AG09319 (cell line): ENCODE measurements at regions not wholly inside any gene's neighbourhood (a gene's known extent, or its start where the extent isn't known, plus 50 kb on each side); places are given as distances from the start of the nearest gene placed in this dataset.

Experiments
- DNase-seq: peaks from one replicate; pipeline ENCODE4 v3.0.0-alpha.2; 2010; ENCODE audit warnings: low read depth; ENCODE audit errors: extremely low read depth
- TF ChIP-seq, protein P1 (sequence below): IDR thresholded peaks from 2 replicates; pipeline ENCODE4 v1.5.1; 2011; ENCODE audit warnings: low read depth, mild to moderate bottlenecking, inconsistent platforms, low read length, moderate library complexity

- no peak for DNase-seq
- TF ChIP-seq, protein P1, sequence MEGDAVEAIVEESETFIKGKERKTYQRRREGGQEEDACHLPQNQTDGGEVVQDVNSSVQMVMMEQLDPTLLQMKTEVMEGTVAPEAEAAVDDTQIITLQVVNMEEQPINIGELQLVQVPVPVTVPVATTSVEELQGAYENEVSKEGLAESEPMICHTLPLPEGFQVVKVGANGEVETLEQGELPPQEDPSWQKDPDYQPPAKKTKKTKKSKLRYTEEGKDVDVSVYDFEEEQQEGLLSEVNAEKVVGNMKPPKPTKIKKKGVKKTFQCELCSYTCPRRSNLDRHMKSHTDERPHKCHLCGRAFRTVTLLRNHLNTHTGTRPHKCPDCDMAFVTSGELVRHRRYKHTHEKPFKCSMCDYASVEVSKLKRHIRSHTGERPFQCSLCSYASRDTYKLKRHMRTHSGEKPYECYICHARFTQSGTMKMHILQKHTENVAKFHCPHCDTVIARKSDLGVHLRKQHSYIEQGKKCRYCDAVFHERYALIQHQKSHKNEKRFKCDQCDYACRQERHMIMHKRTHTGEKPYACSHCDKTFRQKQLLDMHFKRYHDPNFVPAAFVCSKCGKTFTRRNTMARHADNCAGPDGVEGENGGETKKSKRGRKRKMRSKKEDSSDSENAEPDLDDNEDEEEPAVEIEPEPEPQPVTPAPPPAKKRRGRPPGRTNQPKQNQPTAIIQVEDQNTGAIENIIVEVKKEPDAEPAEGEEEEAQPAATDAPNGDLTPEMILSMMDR: no peak
Observed at GRCh38 chr5:89411891-89412290, 528.9 kb upstream of the MEF2C start.

- DNase-seq: no peak
- TF ChIP-seq, protein P1: no peak
Observed at GRCh38 chr5:89407054-89407453, 524.1 kb upstream of the MEF2C start.

- TF ChIP-seq, protein P1: no peak
- DNase-seq: no peak
Observed at GRCh38 chr5:89401659-89402058, 518.7 kb upstream of the MEF2C start.

- TF ChIP-seq, protein P1: no peak
Observed at GRCh38 chr5:89401012-89401411, 518.0 kb upstream of the MEF2C start.

GRCh38 chr5:89399548-89399947 is 516.6 kb upstream of the MEF2C start:
- TF ChIP-seq, protein P1: no peak
- no peak for DNase-seq

More at GRCh38 chr5:89401012-89401411, 518.0 kb upstream of the MEF2C start:
- DNase-seq: no peak

DNA sequence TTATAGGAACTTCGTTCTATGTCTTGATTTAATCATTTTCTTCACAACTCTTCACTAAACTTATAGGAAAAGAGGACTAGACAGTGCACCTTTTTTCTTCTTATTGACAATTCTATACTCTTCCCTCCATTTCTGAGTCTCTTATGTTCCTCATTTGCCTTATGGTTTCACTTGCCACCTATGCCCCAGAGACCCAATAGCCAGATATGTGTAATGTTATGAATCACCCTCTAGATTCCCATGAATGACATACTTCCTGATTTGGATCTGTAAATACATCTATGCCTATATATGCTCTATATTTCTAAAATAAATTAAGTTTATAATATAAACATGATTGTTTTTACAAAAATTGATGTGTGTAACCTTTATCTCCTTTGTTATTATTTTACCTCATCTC is 514.1 kb upstream of the MEF2C start:
- no peak for DNase-seq
- TF ChIP-seq, protein P1: no peak

- DNase-seq: no peak
Observed at GRCh38 chr5:89396278-89396954, 513.4 kb upstream of the MEF2C start.

More at GRCh38 chr5:89396278-89396954, 513.4 kb upstream of the MEF2C start:
- TF ChIP-seq, protein P1: no peak
